ENCODE measurements at regions not wholly inside any gene's neighbourhood (a gene's known extent, or its start where the extent isn't known, plus 50 kb on each side); places are given as distances from the start of the nearest gene placed in this dataset.

DNA sequence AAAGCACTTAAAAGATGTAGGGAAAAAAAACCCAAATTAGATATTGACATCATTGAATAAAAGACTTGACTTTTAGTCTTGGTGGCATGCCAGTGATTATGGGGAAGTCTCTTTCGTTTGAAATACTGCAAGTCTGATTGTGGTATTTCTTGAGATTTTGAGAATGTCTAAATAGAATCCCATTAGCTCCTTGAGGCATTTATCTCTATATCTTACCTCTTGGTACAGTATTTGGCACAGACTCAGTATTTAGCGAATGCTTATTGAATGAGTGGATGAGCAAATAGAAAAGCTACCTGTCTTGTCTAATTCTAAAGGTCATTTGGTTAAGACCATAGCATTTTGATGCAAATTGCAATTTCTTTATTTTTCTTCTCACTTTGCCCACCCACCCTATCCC lies 156.5 kb downstream of the TFAP2B start:
- TF ChIP-seq, protein P1, sequence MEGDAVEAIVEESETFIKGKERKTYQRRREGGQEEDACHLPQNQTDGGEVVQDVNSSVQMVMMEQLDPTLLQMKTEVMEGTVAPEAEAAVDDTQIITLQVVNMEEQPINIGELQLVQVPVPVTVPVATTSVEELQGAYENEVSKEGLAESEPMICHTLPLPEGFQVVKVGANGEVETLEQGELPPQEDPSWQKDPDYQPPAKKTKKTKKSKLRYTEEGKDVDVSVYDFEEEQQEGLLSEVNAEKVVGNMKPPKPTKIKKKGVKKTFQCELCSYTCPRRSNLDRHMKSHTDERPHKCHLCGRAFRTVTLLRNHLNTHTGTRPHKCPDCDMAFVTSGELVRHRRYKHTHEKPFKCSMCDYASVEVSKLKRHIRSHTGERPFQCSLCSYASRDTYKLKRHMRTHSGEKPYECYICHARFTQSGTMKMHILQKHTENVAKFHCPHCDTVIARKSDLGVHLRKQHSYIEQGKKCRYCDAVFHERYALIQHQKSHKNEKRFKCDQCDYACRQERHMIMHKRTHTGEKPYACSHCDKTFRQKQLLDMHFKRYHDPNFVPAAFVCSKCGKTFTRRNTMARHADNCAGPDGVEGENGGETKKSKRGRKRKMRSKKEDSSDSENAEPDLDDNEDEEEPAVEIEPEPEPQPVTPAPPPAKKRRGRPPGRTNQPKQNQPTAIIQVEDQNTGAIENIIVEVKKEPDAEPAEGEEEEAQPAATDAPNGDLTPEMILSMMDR (conservative IDR thresholded peaks at IDR 0.05; ENCODE audit: low read depth, low read length), result no peak
- H3K9ac ChIP-seq, result no peak overlapping the region
- H3K4me2 ChIP-seq, result no peak overlapping the region
- no peak overlapping the region for H2AFZ ChIP-seq (ENCODE audit: low read depth)
- no peak overlapping the region for H3K4me3 ChIP-seq (IDR thresholded peaks at IDR 0.05; ENCODE audit: insufficient read depth, low read depth, low read length)
- no peaks in the 10 kb centered on the region for H3K79me2 ChIP-seq (ENCODE audit: insufficient read depth, low read depth)
- no peaks in the 10 kb centered on the region for H3K27me3 ChIP-seq (ENCODE audit: insufficient read depth, low read depth)
- no peaks in the 10 kb centered on the region for H4K20me1 ChIP-seq (ENCODE audit: insufficient read depth)
- H3K36me3 ChIP-seq (ENCODE audit: insufficient read depth), result no peaks in the 10 kb centered on the region
- H3K4me1 ChIP-seq (ENCODE audit: low read depth, poor library complexity, severe bottlenecking), result no peaks in the 10 kb centered on the region
- H3K27ac ChIP-seq, result no peak overlapping the region

DNA sequence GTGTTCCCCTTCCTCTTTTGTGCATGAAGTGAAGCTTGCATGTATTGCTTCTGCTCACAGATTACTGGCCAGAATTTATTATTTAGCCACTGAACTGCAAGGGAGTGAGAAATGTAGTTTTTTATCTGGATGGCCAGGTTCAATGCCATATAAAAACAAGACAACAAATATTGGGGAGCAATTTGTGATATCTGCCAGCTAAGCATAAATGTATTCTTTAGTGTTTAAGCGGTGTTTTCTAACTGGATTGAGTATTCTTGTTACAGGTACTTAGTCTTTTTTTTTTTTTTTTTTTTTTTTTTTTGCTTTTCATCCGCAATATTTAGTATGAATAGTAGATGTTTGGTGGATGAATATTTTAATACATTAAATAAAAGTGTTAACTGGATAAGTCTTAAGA lies 158.2 kb downstream of the TFAP2B start:
- Histone ChIP-seq H3K79me2 (ENCODE audit: insufficient read depth, low read depth) (no peaks in the 10 kb centered on the region), H3K4me3 (IDR thresholded peaks at IDR 0.05; ENCODE audit: insufficient read depth, low read depth, low read length) (no peak overlapping the region), H2AFZ (ENCODE audit: low read depth) (no peak overlapping the region), H3K4me2 (no peak overlapping the region), H3K27ac (no peak overlapping the region), H3K36me3 (ENCODE audit: insufficient read depth) (no peaks in the 10 kb centered on the region), H3K4me1 (ENCODE audit: low read depth, poor library complexity, severe bottlenecking) (no peaks in the 10 kb centered on the region), H4K20me1 (ENCODE audit: insufficient read depth) (no peaks in the 10 kb centered on the region), H3K27me3 (ENCODE audit: insufficient read depth, low read depth) (no peaks in the 10 kb centered on the region), H3K9ac (no peak overlapping the region)
- TF ChIP-seq, protein P1 (conservative IDR thresholded peaks at IDR 0.05; ENCODE audit: low read depth, low read length), result no peak

- Histone ChIP-seq H3K9ac (no peak overlapping the region), H3K4me3 (IDR thresholded peaks at IDR 0.05; ENCODE audit: insufficient read depth, low read depth, low read length) (no peak overlapping the region), H3K4me1 (ENCODE audit: low read depth, poor library complexity, severe bottlenecking) (no peaks in the 10 kb centered on the region), H3K36me3 (ENCODE audit: insufficient read depth) (no peaks in the 10 kb centered on the region), H4K20me1 (ENCODE audit: insufficient read depth) (no peaks in the 10 kb centered on the region), H3K4me2 (no peak overlapping the region), H3K27ac (no peak overlapping the region), H2AFZ (ENCODE audit: low read depth) (no peak overlapping the region), H3K27me3 (ENCODE audit: insufficient read depth, low read depth) (no peaks in the 10 kb centered on the region), H3K79me2 (ENCODE audit: insufficient read depth, low read depth) (no peaks in the 10 kb centered on the region)
- TF ChIP-seq, protein P1 (conservative IDR thresholded peaks at IDR 0.05; ENCODE audit: low read depth, low read length), result no peak
Observed at GRCh38 chr6:50977796-50978195, 159.1 kb downstream of the TFAP2B start.

GRCh38 chr6:50978380-50979170 lies 159.9 kb downstream of the TFAP2B start:
- H3K4me3 ChIP-seq (IDR thresholded peaks at IDR 0.05; ENCODE audit: insufficient read depth, low read depth, low read length), result no peak overlapping the region
- H3K36me3 ChIP-seq (ENCODE audit: insufficient read depth), result no peaks in the 10 kb centered on the region
- H3K4me1 ChIP-seq (ENCODE audit: low read depth, poor library complexity, severe bottlenecking), result no peaks in the 10 kb centered on the region
- H3K4me2 ChIP-seq, result no peak overlapping the region
- TF ChIP-seq, protein P1 (conservative IDR thresholded peaks at IDR 0.05; ENCODE audit: low read depth, low read length), result no peak
- H3K27ac ChIP-seq, result no peak overlapping the region
- no peaks in the 10 kb centered on the region for H3K27me3 ChIP-seq (ENCODE audit: insufficient read depth, low read depth)
- H3K9ac ChIP-seq, result no peak overlapping the region
- no peaks in the 10 kb centered on the region for H4K20me1 ChIP-seq (ENCODE audit: insufficient read depth)
- no peaks in the 10 kb centered on the region for H3K79me2 ChIP-seq (ENCODE audit: insufficient read depth, low read depth)
- H2AFZ ChIP-seq (ENCODE audit: low read depth), result no peak overlapping the region
